ENCODE measurements at regions not wholly inside any gene's neighbourhood (a gene's known extent, or its start where the extent isn't known, plus 50 kb on each side); places are given as distances from the start of the nearest gene placed in this dataset.
"Not testable (repeated sequence)": the region's sequence is repeated elsewhere in the genome, so short reads cannot be mapped to it uniquely, and the experiment has no call there.

DNA sequence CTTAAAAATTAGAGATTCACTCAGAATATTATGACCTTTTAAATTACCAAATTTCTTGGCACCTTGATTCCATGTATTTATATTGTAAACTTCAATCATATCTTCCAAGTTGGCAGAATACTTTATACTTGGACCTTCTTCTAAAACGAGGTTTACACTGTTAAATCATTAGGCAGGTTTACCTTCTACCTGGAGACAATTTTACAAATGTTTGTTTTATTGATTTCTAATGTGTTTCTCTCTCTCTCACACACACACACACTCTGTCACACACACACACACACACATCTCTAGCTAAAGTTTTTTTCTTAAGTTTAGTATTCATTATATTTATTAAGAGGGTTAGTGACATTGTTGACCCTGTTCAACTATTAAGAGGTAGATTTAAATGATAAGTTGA is 1155.6 kb downstream of the NSUN3 start:
- intact Hi-C loops (cut with micrococcal nuclease): no loop called here
- DNase-seq: no peak
- Mint-ChIP-seq H3K27ac (no peak overlapping the region), H3K4me3 (no peak overlapping the region), H3K36me3 (ENCODE audit: low read depth) (no peaks in the 10 kb centered on the region), H3K9me3 (peaks cover 4% of the 10 kb centered on the region), H3K4me1 (no peaks in the 10 kb centered on the region), H3K27me3 (no peaks in the 10 kb centered on the region)

DNA sequence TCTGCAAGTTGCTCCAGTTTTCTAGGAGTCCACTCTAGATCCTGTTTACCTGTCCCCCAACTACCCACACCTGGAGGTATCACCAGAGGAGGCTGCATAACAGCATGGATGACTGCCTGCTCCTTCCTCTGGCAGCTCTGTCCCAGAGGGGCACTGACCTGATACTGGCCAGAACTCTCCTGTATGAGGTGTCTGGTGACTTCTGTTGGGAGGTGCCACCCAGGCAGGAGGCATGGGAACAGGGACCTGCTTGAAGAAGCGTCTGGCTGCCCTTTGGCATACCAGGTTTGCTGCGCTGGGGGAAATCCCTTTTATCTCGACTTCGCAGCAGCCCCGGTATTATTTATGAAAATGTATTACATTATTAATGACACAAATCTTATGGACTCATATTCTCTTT is 1163.6 kb downstream of the NSUN3 start:
- no peaks in the 10 kb centered on the region for H3K4me1 Mint-ChIP-seq
- no peak overlapping the region for H3K4me3 Mint-ChIP-seq
- peaks cover 15% of the 10 kb centered on the region for H3K9me3 Mint-ChIP-seq
- intact Hi-C loops (cut with micrococcal nuclease): no loop called here
- no peak for DNase-seq
- H3K27me3 Mint-ChIP-seq: no peaks in the 10 kb centered on the region
- H3K27ac Mint-ChIP-seq: no peak overlapping the region
- no peaks in the 10 kb centered on the region for H3K36me3 Mint-ChIP-seq (ENCODE audit: low read depth)

DNA sequence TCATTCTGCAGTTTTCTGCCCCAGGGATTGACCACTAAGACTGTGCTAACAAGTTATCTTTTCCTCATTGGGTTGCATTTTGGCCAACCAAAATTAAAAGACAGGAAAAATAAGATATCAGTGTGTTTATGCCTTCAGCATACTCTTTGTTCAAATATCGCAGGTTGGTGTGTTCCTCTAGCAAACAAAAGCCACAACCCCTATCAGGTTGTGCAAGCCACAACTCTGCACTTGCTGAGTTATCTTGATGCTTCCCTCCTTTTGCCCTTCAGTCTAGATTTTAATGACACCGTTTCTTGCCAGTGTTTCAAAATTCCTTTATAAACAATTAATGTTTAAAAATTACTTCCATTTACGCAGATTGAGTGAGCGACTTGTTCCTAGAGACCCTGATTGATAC is 1164.2 kb downstream of the NSUN3 start:
- H3K36me3 Mint-ChIP-seq (ENCODE audit: low read depth): no peaks in the 10 kb centered on the region
- no peaks in the 10 kb centered on the region for H3K4me1 Mint-ChIP-seq
- no peak overlapping the region for H3K27ac Mint-ChIP-seq
- H3K9me3 Mint-ChIP-seq: peaks cover 15% of the 10 kb centered on the region
- intact Hi-C loops (cut with micrococcal nuclease): no loop called here
- H3K4me3 Mint-ChIP-seq: no peak overlapping the region
- no peaks in the 10 kb centered on the region for H3K27me3 Mint-ChIP-seq
- DNase-seq: no peak

DNA sequence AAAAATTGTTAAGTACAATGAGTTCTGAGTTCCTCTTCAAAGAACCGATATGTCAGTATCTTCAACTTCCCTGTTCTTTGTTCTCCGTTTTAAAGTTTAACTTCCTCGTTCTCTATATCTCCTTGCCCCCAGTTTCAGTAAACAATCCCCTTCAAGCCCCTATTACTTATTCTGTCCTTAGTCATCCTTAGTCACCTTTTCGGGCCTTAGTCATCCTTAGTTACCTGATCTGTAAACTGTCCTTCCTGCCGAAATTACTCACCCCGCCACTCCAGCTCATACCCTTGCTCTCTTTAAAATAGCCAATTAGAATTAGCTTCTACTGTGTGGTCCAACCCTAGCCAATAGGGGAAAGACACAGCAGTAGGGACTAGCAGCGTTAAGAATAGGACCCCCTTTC is 1165.6 kb downstream of the NSUN3 start:
- Mint-ChIP-seq H3K9me3 (peaks cover 15% of the 10 kb centered on the region), H3K27me3 (no peaks in the 10 kb centered on the region), H3K27ac (no peak overlapping the region), H3K4me1 (no peaks in the 10 kb centered on the region), H3K36me3 (ENCODE audit: low read depth) (no peaks in the 10 kb centered on the region), H3K4me3 (no peak overlapping the region)
- no peak for DNase-seq
- intact Hi-C loops (cut with micrococcal nuclease): no loop called here

DNA sequence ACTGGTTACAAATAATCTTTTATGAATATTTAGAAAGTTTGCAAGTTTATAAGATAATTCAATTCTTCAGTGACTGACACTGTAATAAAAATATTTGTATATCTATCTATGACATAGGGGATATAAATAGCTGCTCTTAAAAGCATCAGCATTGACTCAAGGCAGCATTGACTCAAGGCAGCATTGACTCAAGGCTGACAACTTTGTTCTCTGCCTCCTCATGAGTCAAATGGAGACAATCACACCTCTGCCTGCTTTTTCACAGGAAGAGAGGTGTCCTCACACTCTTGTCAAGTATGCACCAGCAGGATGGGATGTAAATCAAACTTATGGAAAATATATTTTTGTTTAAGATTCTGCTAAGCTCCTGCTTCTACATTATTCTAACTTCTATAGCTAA is 1173.1 kb downstream of the NSUN3 start:
- H3K36me3 Mint-ChIP-seq (ENCODE audit: low read depth): no peaks in the 10 kb centered on the region

DNA sequence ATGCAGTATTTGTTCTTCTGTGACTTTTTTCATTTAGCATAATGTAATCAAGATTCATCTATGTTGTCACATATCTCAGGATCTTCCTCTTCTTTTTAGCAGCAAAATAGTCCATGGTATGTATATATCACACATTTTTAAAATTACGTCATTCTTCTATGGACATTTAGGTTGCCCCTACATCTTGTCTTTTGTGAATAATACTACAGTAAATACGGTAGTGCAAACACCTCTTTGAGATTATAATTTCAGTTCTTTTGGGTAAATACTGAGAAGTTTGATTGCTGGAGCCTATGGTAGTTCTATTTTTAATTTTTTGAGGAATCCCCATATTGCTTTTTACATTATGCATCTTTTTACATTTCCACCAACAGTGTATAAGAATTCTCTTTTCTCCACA is 1174.9 kb downstream of the NSUN3 start:
- DNase-seq: no peak
- Mint-ChIP-seq H3K27me3 (no peaks in the 10 kb centered on the region), H3K4me3 (no peak overlapping the region), H3K4me1 (no peaks in the 10 kb centered on the region), H3K36me3 (ENCODE audit: low read depth) (no peaks in the 10 kb centered on the region), H3K9me3 (peaks cover 3% of the 10 kb centered on the region), H3K27ac (no peak overlapping the region)
- intact Hi-C loops (cut with micrococcal nuclease): no loop called here

More for the DNA sequence above, 1173.1 kb downstream of the NSUN3 start:
- Mint-ChIP-seq H3K27me3 (no peaks in the 10 kb centered on the region), H3K4me3 (no peak overlapping the region), H3K27ac (no peak overlapping the region), H3K4me1 (no peaks in the 10 kb centered on the region), H3K9me3 (peaks cover 3% of the 10 kb centered on the region)
- intact Hi-C loops (cut with micrococcal nuclease): no loop called here
- no peak for DNase-seq

DNA sequence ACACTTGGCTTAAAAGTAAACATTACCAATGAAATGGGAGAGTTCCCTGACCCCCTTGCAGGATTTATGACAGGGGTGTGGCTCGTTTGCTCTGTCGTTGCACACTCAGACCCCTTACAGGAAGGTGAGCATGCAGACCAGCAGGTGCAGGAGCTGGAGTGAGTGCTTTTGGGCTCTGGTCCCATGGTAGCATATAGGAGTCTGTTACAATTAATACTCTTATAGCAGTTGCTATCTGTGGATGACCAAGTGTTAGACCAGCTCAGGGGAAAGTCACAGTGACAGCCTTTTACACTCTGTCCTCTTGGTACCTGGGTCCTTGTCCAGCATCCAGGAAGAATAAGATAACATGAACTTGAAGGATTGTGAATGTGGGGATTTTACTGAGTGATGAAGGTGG is 1177.5 kb downstream of the NSUN3 start:
- H3K4me3 Mint-ChIP-seq: no peak overlapping the region
- no peaks in the 10 kb centered on the region for H3K36me3 Mint-ChIP-seq (ENCODE audit: low read depth)
- H3K27me3 Mint-ChIP-seq: no peaks in the 10 kb centered on the region
- H3K4me1 Mint-ChIP-seq: no peaks in the 10 kb centered on the region
- H3K9me3 Mint-ChIP-seq: no peaks in the 10 kb centered on the region
- H3K27ac Mint-ChIP-seq: no peak overlapping the region
- intact Hi-C loops (cut with micrococcal nuclease): no loop called here
- DNase-seq: no peak

DNA sequence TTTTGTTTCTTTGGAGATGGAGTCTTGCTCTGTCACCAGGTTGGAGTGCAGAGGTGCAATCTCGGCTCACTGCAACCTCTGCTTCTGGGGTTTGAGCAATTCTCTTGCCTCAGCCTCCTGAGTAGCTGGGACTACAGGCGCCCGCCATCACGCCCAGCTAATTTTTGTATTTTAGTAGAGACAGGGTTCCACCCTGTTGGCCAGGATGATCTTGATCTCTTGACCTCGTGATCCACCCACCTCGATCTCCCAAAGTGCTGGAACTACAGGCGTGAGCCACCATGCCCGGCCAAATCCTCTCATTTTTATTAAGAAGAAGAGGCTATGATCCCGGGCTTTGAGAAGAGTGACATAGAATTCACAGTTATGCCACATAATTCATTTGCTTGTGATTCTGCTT is 1178.4 kb downstream of the NSUN3 start:
- H3K27ac Mint-ChIP-seq; H3K27me3 Mint-ChIP-seq; H3K4me1 Mint-ChIP-seq; H3K36me3 Mint-ChIP-seq (ENCODE audit: low read depth); H3K4me3 Mint-ChIP-seq; intact Hi-C loops (cut with micrococcal nuclease); DNase-seq; H3K9me3 Mint-ChIP-seq: not testable (repeated sequence)

DNA sequence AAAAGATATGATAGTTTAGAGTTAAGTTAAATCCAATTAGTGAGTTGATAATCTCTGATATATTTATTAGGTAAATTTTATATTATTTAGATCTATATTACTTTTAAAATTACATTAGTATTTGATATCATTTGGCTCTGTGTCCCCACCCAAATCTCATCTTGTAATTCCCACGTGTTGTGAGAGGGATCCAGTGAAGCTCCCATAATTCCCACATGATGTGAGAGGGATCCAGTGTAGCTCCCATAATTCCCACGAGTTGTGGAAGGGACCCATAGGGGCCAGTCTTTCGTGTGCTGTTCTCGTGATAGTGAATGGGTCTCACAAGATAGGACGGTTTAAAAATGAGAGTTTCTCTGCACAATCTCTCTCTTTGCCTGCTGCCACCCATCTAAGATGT is 1183.6 kb downstream of the NSUN3 start:
- H3K36me3 Mint-ChIP-seq (ENCODE audit: low read depth): no peaks in the 10 kb centered on the region

DNA sequence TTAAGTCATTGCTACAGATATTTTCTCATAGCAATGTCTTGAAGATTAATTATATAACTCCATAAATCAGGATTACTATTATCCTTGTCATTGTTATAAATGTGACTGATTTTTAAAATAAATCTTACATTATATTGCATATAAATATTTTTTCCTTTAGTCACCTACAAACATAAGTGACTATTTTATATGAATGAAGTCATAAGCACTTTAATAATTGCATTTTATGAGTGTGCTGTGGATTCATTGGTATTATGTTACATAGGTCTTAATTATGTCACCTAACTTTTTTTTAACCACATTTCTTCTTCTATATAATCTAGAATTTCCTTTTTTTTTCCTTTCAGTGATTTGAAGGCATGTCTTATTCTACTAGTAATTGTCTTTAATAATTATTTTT is 1191.2 kb downstream of the NSUN3 start:
- intact Hi-C loops (cut with micrococcal nuclease): no loop called here
- H3K4me1 Mint-ChIP-seq: no peaks in the 10 kb centered on the region
- H3K27me3 Mint-ChIP-seq: no peaks in the 10 kb centered on the region
- no peak for DNase-seq
- no peak overlapping the region for H3K27ac Mint-ChIP-seq
- peaks cover 15% of the 10 kb centered on the region for H3K9me3 Mint-ChIP-seq
- no peak overlapping the region for H3K4me3 Mint-ChIP-seq
- H3K36me3 Mint-ChIP-seq (ENCODE audit: low read depth): no peaks in the 10 kb centered on the region

More for the DNA sequence above, 1183.6 kb downstream of the NSUN3 start:
- intact Hi-C loops (cut with micrococcal nuclease): no loop called here
- no peak for DNase-seq
- no peaks in the 10 kb centered on the region for H3K4me1 Mint-ChIP-seq
- no peak overlapping the region for H3K27ac Mint-ChIP-seq
- no peaks in the 10 kb centered on the region for H3K9me3 Mint-ChIP-seq
- H3K27me3 Mint-ChIP-seq: no peaks in the 10 kb centered on the region
- no peak overlapping the region for H3K4me3 Mint-ChIP-seq

DNA sequence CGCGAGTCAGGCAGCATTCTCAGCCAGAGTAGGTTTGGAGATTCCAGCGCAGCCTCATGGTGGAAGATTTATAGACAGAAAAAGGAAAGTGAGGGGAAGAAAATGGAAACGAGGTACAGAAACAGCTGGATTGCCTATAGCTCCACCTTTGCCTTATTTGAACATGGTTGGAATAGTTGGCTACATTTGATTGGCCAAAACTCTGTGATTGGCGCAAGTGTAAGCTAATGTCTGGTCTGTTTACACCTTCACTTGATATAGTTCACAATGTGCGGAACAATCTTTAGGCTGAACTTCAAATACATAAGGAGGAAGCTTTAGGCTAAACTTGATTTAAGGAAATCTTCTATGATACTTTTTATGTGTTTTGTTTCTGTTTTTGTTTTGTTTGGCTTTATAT is 1191.9 kb downstream of the NSUN3 start:
- intact Hi-C loops (cut with micrococcal nuclease): no loop called here
- no peak for DNase-seq
- no peaks in the 10 kb centered on the region for H3K36me3 Mint-ChIP-seq (ENCODE audit: low read depth)
- H3K27me3 Mint-ChIP-seq: no peaks in the 10 kb centered on the region
- no peak overlapping the region for H3K27ac Mint-ChIP-seq
- H3K4me1 Mint-ChIP-seq: no peaks in the 10 kb centered on the region
- H3K4me3 Mint-ChIP-seq: no peak overlapping the region
- peaks cover 16% of the 10 kb centered on the region for H3K9me3 Mint-ChIP-seq

DNA sequence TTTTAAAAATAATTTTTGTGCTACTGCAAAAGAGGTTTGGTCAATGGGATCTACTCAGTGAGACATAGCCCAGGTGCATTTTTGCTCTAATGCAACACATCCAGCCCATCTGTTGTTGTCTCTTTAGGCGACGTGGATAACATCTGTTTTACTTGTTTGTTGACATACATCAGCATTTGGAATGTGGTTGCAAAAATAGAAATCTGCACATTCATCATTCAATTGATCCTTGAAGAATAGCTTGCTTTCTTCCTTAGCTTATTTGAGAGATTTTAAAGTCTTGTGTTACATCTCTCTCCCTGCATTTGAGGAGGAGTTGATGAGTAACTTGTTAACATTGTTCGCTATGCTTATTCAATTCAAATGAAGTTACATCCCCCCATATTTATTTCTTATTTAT is 1202.3 kb downstream of the NSUN3 start:
- intact Hi-C loops (cut with micrococcal nuclease): no loop called here
- H3K36me3 Mint-ChIP-seq (ENCODE audit: low read depth): no peaks in the 10 kb centered on the region
- H3K27me3 Mint-ChIP-seq: no peaks in the 10 kb centered on the region
- no peak overlapping the region for H3K27ac Mint-ChIP-seq
- H3K9me3 Mint-ChIP-seq: peaks cover 4% of the 10 kb centered on the region
- no peak overlapping the region for H3K4me3 Mint-ChIP-seq
- H3K4me1 Mint-ChIP-seq: no peaks in the 10 kb centered on the region
- no peak for DNase-seq

DNA sequence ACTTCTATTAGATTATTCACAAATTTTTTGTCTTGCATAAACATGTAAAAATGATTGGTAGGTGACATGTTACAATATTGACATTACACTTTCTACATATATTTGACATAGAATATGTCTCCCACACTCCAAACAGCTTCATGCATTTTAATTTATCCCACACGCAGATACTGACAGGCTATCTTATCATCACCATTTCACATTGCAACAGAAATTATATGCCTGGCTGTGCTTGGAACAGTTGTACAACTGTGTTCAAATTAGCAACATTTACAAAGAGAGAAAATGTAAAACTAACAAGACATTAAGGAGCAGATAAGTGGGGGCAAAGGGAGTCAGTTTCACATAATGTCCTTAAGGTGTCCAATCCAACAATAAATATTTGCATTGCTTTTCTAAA is 1208.5 kb downstream of the NSUN3 start:
- Mint-ChIP-seq H3K9me3 (peaks cover 4% of the 10 kb centered on the region), H3K4me3 (no peak overlapping the region), H3K27me3 (no peaks in the 10 kb centered on the region), H3K36me3 (ENCODE audit: low read depth) (no peaks in the 10 kb centered on the region), H3K27ac (no peak overlapping the region), H3K4me1 (no peaks in the 10 kb centered on the region)
- no peak for DNase-seq
- intact Hi-C loops (cut with micrococcal nuclease): no loop called here

DNA sequence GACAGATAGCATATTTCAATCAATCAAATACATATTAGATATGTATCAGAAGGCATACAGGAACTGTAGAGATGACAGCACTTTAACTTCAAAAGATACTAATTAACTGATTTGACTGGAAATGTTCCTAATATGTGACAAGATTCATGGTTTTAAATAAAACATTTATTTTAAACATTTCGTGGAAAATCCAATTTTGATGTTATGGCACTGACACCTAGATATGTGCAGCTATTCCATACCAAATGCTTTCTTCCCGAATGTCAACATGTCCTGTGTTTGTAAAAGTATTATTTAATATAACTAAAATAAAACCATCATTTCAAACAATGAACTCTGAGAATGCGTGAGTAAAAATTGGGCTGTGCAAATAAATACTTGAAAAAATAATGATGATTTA is 1209.3 kb downstream of the NSUN3 start:
- no peak overlapping the region for H3K27ac Mint-ChIP-seq
- DNase-seq: no peak
- H3K9me3 Mint-ChIP-seq: peaks cover 4% of the 10 kb centered on the region
- no peaks in the 10 kb centered on the region for H3K27me3 Mint-ChIP-seq
- intact Hi-C loops (cut with micrococcal nuclease): no loop called here
- H3K4me3 Mint-ChIP-seq: no peak overlapping the region
- no peaks in the 10 kb centered on the region for H3K4me1 Mint-ChIP-seq
- H3K36me3 Mint-ChIP-seq (ENCODE audit: low read depth): no peaks in the 10 kb centered on the region

DNA sequence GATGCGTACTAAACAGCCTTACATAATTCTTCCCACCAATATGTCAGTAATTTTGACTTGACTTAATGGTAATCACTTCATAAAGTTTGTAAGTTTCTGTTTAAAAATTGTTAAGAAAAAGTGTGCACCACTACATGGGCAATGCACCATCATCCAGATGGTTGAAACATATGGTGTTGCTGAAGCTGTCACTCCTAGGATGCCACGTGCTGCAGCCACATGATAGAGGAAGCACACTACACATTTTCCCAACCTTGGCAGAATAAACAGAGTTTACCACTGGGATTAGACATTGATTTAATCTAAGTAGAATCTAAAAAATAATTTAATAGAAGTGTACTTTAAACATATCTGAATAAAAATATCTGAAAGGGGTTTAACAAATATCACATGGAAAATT is 1209.9 kb downstream of the NSUN3 start:
- Mint-ChIP-seq H3K4me3 (no peak overlapping the region), H3K36me3 (ENCODE audit: low read depth) (no peaks in the 10 kb centered on the region), H3K4me1 (no peaks in the 10 kb centered on the region), H3K27me3 (no peaks in the 10 kb centered on the region), H3K9me3 (peaks cover 4% of the 10 kb centered on the region), H3K27ac (no peak overlapping the region)
- intact Hi-C loops (cut with micrococcal nuclease): no loop called here
- no peak for DNase-seq

DNA sequence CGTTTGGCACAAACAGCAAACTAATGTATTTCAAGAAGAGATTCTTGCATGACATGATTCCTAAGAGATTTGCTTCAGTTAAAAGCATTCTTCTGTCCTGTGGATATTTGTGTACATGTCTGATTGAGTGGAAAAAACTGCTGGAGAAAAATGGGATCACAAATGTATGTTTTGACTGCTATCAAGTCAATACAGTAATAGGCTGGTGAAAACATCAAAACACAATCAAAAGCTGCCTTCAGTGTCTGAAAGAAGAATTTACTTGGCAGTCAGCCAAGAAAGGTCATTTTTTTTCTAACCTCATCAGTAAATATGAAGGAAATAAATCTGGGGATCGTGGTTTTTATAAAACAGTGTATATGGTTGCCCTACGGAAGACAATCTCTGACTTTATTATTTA is 1214.8 kb downstream of the NSUN3 start:
- H3K4me1 Mint-ChIP-seq: no peaks in the 10 kb centered on the region
- no peaks in the 10 kb centered on the region for H3K27me3 Mint-ChIP-seq

More for the DNA sequence above, 1214.8 kb downstream of the NSUN3 start:
- Mint-ChIP-seq H3K4me3 (no peak overlapping the region), H3K9me3 (no peaks in the 10 kb centered on the region), H3K27ac (no peak overlapping the region), H3K36me3 (ENCODE audit: low read depth) (no peaks in the 10 kb centered on the region)
- DNase-seq: no peak
- intact Hi-C loops (cut with micrococcal nuclease): no loop called here
